NCI-H510A treated with DMSO at 0.1 percent for 48 hours (cell line): ENCODE measurements at regions not wholly inside any gene's neighbourhood (a gene's known extent, or its start where the extent isn't known, plus 50 kb on each side); places are given as distances from the start of the nearest gene placed in this dataset.
"Not testable (repeated sequence)": the region's sequence is repeated elsewhere in the genome, so short reads cannot be mapped to it uniquely, and the experiment has no call there.

Experiments
- DNase-seq: peaks from one replicate; lab custom pipeline; 2025; lab: John Stamatoyannopoulos, UW

GRCh38 chr18:42474577-42474976 is 519.5 kb downstream of the PIK3C3 start:
- DNase-seq, result no peak

- no peak for DNase-seq
These were observed 520.1 kb downstream of the PIK3C3 start for GRCh38 chr18:42475157-42475556.

GRCh38 chr18:42477267-42477666 is 522.2 kb downstream of the PIK3C3 start:
- no peak for DNase-seq

- DNase-seq, result no peak
These were observed 525.4 kb downstream of the PIK3C3 start for GRCh38 chr18:42480441-42480840.

GRCh38 chr18:42484648-42485047 is 529.6 kb downstream of the PIK3C3 start:
- DNase-seq, result no peak

- no peak for DNase-seq
These were observed 531.2 kb downstream of the PIK3C3 start for GRCh38 chr18:42486271-42486670.

GRCh38 chr18:42508683-42509296 is 553.8 kb downstream of the PIK3C3 start:
- DNase-seq, result peak; percentile 48

- DNase-seq, result no peak
These were observed 554.8 kb downstream of the PIK3C3 start for GRCh38 chr18:42509750-42510415.

GRCh38 chr18:42510540-42510939 is 555.5 kb downstream of the PIK3C3 start:
- DNase-seq, result no peak

- no peak for DNase-seq
These were observed 558.4 kb downstream of the PIK3C3 start for GRCh38 chr18:42513441-42513840.

GRCh38 chr18:42514512-42514911 is 559.5 kb downstream of the PIK3C3 start:
- DNase-seq, result no peak

- DNase-seq, result no peak
These were observed 562.9 kb downstream of the PIK3C3 start for GRCh38 chr18:42517896-42518295.

GRCh38 chr18:42518331-42518730 is 563.3 kb downstream of the PIK3C3 start:
- DNase-seq, result not testable (repeated sequence)

- no peak for DNase-seq
These were observed 565.1 kb downstream of the PIK3C3 start for GRCh38 chr18:42520138-42520537.

- no peak for DNase-seq
These were observed 570.9 kb downstream of the PIK3C3 start for GRCh38 chr18:42525905-42526304.

GRCh38 chr18:42527766-42528165 is 572.7 kb downstream of the PIK3C3 start:
- no peak for DNase-seq

- peak; percentile 46 for DNase-seq
These were observed 575.2 kb downstream of the PIK3C3 start for GRCh38 chr18:42530276-42530675.

- no peak for DNase-seq
These were observed 577.1 kb downstream of the PIK3C3 start for GRCh38 chr18:42532119-42532518.

- no peak for DNase-seq
These were observed 578.1 kb downstream of the PIK3C3 start for GRCh38 chr18:42533009-42533575.

- DNase-seq, result no peak
These were observed 578.6 kb downstream of the PIK3C3 start for GRCh38 chr18:42533616-42534015.

- no peak for DNase-seq
These were observed 579.3 kb downstream of the PIK3C3 start for GRCh38 chr18:42534313-42534712.

GRCh38 chr18:42536442-42536841 is 579.0 kb downstream of the RIT2 start:
- peak; percentile 30 for DNase-seq

GRCh38 chr18:42537291-42537690 is 578.2 kb downstream of the RIT2 start:
- no peak for DNase-seq

GRCh38 chr18:42544901-42545300 is 570.6 kb downstream of the RIT2 start:
- DNase-seq, result no peak
